ENCODE measurements at regions not wholly inside any gene's neighbourhood (a gene's known extent, or its start where the extent isn't known, plus 50 kb on each side); places are given as distances from the start of the nearest gene placed in this dataset.
"Not testable (repeated sequence)": the region's sequence is repeated elsewhere in the genome, so short reads cannot be mapped to it uniquely, and the experiment has no call there.

DNA sequence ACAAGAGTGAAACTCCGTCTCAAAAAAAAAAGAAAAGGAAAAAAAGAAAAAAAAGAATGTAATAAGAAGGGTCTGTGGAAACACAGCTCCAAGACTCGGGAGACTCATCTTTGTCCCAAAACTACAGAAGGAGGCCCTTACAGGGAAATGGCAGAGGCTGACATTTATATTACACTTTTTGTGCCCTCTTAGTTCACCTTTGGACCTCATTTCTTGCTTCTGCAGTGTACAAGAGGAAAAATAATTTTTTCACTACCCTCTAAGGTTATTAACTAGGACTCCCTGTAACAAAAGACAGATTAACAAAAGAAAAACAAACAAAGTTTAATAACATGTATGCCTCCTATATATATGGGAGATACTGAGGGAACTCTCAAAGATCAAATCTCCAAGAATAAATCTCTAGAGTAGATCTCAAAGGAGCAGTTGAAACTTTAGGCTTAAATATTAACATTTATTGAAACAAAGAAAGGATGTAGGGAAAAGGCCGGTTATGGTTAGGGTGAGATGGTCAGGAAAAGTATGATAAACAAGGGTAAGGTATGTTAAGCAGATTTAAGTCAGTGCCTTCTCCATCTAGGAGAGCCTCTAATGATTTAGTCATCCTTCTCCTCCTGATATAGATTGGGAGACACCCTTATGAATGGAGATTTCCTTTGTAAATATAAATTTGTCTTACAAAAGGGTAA is 121.3 kb upstream of the JADE1 start:
- no peak for DNase-seq

DNA sequence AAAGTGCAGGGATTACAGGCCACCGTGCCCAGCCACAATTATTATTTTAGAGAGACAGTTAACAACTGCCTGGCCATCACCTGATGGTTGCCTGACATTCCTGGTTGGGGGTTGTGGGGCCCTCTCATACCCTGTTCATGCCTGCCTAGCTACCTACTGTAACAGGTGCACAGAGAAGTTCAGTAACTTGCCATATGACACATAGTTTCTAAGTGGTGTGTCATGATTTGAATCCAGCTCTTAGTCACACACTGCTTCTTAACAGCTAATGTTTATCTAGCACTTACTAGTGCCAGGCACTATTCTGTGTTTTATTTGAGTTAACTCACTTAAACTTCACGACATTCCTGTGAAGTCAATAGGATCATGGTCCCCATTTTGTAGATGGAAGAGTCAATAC is 122.7 kb upstream of the JADE1 start:
- no peak for DNase-seq

DNA sequence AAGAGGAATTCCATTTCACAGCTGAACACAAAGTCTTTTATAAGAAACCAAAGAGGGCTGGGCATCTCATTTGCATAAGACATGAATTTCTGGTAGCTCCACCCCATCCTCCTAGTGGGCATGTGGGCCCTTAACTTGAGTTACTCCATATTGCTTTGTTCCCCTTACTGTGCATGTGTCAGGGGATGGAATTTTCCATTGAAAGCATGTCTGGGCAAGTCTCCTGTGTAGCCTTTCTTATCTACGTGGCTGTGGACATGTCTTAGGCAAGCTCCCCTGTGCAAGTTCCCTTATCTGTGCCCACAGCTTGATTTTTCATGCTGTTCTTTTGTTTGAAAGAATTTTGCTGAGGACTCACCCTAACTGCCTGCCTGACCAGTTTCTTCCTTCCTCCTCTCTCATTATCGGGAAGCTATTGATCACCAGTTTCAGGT is 123.5 kb upstream of the JADE1 start:
- DNase-seq, result peak; percentile 56

DNA sequence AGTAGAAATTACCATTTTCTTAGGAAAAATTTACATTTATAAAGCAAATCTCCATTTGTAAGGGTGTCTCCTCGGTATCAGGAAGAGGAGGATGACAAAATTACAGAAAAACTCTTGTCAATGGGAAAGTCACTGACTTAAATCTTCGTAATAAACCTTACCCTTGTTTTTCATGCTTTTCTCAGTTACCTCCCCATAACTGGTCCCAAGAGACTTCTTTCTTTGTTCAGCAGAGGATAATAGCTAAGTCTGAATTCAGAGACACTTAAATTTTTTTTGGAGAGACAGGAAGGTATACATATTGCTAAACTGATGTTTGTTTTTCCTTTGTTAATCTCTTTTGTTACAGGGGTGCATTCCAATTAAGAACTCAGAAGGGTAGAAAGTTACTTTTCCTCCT is 125.5 kb upstream of the JADE1 start:
- no peak for DNase-seq

DNA sequence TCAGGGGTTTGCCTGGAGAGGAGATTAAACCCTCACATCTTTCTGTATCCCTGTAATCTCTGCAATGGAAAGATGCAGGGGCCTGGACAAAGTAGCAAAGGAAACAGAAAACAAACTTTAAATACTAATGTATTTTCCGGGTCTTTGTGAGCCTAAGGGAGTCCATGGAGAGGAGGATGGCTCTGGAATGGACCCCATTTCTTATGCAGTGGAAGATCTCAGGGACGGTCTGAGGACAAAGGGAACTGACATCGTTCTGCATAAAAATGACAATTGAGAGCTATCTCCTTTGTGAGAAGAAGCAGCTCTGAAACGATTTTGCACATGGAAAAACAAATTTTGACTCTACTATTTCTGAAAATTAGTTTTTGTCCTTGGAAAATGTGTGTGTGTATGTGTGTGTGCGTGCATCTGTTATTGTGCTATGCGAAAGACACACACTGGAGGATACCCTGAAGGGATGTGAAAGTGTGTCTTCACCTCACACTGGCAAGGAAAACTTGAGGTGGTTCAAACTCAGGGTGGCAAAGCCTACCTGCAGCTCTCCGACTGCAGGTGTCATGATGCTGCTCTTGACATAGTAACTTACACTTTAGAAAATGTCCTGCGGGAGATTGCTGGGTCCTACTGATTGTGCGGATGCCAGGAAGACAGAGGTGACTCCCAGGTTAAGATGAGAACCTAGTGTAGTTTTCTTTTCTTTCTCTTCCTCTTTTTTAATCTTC is 126.4 kb upstream of the JADE1 start:
- DNase-seq, result no peak

DNA sequence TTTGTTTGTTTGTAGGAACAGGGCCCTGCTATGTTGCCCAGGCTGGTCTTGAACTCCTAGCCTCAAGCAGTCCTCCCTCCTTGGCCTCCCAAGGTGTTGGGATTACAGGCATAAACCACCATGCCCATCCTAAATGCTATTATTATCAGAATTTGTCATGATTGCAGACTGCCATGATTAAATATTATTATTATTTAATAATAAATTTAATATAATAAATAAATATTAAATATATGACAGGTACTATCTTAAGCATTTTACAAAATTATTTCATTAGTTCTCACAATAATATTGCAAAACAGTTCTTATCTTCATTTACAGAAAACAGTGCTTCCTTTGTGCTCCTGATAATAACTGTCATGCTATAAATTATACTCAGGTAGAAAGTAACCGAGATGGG is 133.4 kb upstream of the JADE1 start:
- DNase-seq, result no peak

DNA sequence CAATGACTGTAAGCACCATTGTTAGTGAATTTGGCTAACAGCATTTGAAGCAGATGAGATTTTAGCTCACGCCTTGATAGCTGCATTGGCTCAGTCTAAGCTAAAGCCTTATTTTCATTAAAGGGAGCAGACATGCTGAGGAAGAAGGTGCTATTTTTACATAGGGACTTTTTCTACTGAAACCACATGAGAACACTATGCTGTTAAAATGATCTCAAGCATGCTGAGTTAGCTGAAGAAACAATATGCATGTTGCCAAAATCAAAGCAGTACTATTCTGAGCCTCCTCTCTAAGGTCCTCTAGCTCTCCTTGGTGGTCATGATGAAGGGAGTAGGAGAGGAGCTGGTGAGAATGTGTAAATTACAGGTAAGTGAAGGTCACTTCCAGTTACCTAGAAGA is 134.4 kb upstream of the JADE1 start:
- DNase-seq, result no peak

DNA sequence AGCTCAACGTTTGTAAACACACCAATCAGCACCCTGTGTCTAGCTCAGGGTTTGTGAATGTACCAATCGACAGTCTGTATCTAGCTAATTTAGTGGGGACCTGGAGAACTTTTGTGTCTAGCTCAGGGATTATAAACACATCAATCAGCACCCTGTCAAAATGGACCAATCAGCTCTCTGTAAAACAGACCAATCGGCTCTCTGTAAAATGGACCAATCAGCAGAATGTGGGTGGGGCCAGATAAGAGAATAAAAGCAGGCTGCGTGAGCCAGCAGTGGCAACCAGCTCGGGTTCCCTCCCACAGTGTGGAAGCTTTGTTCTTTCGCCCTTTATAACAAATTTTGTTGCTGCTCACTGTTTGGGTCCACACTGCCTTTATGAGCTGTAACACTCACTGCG is 136.3 kb upstream of the JADE1 start:
- not testable (repeated sequence) for DNase-seq

DNA sequence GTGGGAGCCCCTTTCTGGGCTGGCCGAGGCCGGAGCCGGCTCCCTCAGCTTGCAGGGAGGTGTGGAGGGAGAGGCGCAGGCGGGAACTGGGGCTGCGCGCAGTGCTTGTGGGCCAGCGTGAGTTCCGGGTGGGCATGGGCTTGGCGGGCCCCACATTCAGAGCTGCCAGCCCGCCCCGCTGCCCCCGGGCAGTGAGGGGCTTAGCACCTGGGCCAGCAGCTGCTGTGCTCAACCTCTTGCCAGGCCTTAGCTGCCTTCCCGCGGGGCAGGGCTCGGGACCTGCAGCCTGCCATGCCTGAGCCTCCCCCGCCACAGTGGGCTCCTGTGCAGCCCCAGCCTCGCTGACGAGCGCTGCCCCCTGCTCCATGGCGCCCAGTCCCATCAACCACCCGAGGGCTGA is 136.9 kb upstream of the JADE1 start:
- DNase-seq, result not testable (repeated sequence)

DNA sequence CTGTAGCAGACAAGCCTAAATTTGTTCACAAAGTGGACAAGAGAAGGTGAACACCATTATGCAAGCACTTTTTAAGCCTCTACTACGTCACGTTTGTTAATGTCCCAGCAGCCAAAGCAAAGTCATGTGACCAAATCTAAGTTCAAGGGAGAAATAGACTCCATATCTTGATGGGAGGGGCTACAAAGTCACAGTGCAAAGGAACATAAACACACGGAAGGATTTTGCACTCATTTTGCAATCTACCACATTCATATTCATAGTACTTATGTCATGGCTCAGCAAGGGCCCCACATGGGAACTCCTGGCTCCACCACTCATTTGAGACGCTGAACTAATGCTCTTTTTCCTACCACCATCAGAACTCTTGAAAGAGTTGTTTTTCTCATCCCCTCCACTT is 139.0 kb upstream of the JADE1 start:
- DNase-seq, result no peak

DNA sequence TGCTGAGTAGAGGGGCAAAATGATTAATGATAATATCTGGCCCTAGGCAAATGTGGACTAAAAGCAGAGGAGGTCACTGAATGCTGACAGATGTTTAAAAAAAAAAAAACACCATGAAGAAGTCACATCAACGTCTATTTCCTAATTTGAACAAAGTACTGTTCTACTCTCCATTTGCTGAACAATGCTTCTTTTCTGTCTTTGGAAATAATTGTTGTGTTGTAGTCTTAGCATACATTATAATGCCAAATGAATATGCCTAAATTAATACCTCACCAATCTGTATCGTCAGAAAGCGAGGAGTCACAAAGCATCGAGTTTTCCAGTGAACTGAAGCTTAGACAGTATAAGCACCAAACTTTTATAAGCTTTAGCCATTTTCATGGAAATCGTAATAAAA is 140.9 kb upstream of the JADE1 start:
- no peak for DNase-seq

DNA sequence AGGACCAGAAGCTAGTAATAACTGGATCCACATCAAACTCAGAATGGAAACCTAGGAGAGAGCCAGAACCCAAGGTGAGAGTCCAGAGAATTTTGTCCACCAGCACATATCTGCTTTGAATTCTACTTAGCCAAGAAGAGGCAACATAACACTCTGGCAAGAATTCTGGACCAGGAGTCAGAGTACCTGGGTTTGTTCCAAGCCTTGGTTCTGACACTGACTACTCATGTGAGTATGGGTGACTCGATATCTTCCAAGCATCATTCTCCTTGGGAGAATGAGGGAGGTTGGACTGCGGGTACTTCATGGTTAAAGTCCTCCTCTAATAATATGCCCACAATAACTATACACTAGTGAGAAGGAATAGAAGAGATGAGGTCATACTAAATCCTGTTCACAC is 144.0 kb upstream of the JADE1 start:
- DNase-seq, result no peak

DNA sequence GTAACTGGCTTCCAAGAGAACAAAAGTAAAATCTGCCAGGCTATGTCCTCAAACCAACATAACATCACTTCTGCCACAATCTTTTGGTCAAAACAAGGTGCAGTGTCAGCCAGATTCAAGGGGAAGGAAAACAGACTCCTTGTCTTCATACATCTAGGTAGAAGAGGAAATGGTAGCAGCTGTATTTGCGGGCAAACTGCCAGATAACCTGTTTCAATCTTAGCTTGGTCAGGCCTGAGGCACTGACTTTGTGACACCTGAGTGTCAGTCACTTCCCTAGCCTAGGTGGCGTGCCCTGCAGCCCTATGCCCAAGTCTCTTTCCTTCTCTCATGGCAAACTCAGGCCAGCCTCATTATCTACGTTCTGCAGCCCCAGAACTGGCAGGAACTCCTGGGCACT is 146.2 kb upstream of the JADE1 start:
- DNase-seq, result no peak

DNA sequence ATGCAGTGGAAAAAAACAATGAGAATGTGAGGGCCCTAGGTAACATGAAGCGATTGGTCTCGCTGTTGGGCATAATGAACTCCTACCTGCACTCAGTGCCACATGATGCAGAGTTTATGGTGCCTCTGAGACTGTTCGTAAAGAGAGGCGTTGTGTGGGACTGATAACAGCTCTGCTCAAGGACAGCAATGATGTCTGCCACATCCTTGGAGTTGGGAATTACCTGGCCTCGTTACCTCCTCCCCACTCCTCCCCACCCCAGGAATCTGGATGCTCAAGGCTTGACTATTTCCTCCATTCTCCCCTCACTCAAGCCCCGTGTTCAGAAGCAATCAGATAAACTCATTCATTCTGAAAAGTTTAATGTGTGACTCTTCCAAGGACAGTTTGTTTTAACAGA is 148.0 kb upstream of the JADE1 start:
- no peak for DNase-seq

DNA sequence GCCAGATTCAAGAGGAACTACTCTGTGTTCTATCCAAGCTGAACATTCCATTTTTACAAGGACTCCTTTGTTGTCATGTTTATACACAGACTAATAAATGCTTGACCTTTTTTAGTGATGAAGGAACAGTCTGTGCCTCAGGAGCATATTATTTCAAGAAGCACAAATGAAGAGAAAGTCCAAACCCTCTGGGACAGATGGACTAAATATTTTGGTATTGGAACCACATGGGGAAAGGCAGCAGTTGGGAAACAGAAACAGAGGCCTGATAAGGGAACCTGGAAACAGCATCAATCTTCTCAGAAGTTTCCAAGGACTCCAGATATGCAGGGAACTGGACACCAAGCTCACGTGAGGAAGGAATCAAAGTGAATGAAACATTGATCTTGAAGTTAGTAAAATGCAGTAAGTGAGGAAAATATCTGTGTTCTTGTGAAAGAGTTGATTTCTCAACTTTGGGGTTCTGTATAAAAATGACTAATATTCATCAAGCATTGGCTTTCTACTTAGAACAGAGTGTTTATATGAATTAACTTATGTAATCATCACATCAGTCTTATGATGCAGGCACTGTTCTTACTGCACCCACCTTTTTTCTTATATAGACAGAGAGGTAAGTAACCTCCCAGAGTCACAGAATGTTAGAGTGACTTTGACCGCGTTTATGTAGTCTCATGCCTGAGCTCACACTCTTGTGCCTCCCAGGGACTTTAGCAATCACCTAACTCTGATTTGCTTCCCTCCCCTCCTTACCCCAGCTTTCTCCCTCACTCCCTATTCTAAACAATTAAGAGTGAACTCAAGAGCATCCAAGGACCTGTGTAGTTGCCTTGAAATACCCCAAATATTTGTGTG is 148.9 kb upstream of the JADE1 start:
- no peak for DNase-seq

DNA sequence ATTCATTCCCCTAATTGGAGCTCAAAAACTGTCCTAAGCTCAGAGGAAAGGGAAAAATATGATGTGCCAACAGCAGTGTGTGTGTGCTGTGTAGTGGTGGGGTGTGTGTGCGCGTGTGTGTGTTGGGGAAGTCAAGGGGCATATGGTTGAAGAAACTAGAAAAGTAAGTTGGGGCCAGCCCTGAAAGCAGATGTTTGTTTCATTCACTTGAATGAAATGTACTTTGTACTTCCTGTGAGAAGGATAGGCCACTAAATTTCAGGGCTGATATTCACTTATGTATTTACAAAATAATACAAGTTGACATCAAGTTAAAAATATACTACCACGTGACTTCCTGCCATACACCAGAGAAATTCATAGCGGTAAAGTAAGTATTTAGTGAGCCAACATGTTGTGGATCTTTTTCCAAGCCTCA is 151.3 kb upstream of the JADE1 start:
- no peak for DNase-seq

DNA sequence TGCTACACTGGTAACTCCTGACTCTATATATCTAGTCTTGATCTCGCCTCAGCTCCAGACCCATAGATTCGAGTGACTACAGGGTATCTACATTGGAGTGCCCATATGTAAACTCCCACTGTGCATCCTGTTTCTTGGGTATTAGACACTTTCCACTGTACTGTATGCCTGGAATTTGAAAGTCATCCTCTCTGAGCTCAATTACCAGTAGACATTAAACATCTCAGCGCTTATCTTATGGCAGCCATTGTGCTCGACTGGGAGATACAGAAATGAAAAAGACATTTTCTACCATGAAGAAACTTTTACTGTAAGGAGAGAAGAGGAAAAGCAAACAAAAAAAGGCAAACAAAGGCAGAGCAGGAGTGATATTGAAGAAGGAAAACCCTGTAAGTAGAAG is 151.9 kb upstream of the JADE1 start:
- no peak for DNase-seq

DNA sequence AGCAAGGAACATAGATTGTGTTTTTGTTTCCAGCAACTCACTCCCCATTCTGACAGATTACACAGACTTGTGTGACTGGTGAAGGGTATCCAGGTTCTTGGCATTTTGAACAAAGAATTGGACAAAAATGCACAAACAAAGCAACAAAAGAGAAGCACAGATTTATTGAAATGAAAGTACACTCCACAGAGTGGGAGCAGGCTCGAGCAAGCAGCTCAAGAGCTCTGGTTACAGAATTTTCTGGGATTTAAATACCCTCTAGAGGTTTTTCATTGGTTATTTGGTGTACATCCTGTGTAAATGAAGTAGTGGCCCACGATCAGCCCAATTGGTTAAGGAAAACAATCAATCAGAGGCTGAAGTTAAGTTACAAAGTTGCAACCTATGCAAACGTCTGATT is 155.0 kb upstream of the JADE1 start:
- DNase-seq, result no peak

DNA sequence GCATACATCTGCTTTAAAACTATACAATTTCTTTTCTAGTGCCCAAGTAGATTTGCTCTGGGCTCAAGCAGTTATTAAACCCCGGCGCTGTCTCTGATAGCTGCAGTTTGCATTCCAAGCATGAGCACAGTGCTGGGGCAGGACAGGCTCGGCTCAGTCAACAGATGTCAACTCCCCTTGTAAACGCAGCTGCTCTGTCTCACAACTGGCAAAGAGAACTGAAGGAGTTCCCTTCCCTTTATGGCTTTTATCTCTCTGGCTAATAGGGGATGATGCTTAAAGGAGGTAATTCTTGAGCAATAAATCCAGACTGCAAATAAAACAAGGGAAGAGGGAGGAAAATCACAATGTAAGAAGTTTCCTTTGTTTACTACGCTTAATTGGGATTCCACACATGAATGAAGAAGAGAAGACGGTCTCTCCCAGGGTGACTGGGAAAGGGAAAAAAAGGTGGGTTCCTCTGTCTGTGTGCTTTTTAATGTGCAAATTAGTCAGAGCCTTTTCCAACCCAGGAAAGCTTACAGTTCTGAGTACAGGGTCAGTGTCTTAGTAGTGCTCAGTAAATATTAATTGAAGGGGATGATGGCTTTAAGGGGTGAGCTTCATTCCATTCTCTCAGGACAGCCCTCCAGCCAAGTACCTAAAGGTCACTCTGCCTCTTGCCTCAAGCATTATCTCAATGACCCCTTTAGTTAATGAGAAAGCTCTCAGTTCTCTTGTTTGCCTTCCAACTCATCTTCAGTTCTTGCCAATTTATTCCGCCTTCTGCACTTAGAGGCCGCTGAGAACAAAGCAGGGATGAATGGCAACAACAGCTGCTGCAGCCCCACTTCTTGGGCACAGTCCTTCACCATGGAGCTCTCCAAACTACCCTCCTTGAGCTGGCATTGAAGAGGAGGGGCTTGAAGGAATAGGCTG is 155.7 kb upstream of the JADE1 start:
- DNase-seq, result no peak

DNA sequence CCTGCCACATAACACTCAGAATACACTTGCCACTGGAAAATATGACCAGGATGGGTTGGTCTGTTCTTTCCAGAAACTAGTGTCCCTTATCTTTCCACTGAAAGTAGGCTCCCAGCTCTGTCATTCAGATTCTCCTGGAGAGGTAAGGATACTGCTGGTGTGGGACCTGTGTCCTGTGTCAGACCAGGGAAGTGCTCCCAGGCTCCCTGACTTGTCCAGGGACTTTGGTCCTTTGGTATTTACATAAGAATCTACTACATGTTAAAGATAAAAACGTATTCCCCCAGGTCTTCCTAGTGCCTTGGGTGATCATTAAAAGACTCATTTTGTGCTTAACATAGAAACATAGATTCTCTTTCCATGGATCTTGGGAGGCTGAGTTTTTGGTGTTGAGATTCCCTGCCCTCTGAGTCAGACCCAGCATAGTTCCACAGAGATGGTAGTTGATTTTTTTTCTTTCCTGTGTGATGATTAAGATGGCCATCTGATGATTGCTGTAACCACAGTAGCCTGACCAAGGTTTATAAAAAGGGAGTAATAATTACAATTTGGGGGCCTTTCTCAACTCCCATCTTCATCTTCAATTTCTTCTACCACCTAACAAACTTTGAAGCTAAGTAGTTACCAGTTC is 159.8 kb upstream of the JADE1 start:
- DNase-seq, result no peak

DNA sequence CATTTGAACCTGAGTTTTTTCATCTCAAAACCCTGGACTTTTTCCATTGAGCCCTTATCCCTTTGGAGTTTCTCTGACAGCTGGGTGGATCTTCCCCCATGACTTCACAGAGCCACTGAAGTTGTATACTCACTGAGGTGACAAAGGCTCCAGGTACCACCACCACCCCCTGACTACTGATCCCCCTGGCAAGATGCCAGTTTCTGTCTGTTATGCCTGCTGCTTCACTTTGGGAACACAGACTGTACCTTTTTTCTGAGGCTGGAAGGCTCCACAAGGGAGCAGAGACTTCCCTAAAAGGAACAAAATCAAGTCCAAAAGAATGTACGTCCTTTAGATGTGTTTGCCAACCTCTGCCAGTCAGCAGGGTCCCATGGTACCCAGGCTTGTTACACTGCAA is 160.3 kb upstream of the JADE1 start:
- no peak for DNase-seq

DNA sequence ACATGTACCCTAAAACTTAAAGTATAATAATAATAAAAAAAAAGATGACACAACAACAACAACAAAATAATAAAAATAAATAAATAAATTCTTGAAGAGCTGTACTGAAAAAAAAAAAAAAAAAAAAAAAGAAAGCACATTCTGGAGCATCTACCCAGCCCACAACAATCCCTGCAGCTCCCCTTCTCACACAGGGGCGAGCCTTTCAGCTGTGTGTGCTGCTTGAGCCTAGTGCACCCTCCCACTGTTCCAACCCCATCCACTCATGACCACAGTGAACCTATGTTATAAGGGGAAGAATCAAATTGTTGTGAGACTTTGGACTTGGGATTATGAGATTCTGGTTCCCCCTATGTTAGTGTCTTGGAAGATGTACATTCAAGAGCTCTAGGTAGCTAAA is 161.5 kb upstream of the JADE1 start:
- no peak for DNase-seq
